Pancreas (tissue), 10 donors: ENCODE measurements at regions not wholly inside any gene's neighbourhood (a gene's known extent, or its start where the extent isn't known, plus 50 kb on each side); places are given as distances from the start of the nearest gene placed in this dataset.

Experiments used
- ATAC-seq, 4 donors: fragments of 200-7000 bp; cut with Tn5 transposase; one replicate each; pipeline versions ENCODE4 v1.8.0 to v1.9.1; 2020; ENCODE audit warnings: mild to moderate bottlenecking in 4 of 4, moderate library complexity in 4 of 4
- DNase-seq, 6 donors: peaks; one replicate each; pipeline ENCODE4 v3.0.0-alpha.2; 2020
- FAIRE-seq: peaks from 2 replicates; lab custom pipeline; 2012; peaks lifted over from hg19 to GRCh38; lab: Jason Lieb, UNC
- H3K27ac ChIP-seq, 4 donors: fragments of 200-600 bp; sonication (generic); 1 replicate in 3 of 4; 2 replicates in 1 of 4; pipeline versions ENCODE4 v1.5.0 to v1.8.0; 2020
- H3K27me3 ChIP-seq, 4 donors: fragments of 200-600 bp; one replicate each; pipeline ENCODE4 v1.8.0; 2021
- H3K36me3 ChIP-seq, 3 donors: fragments of 200-600 bp; sonication (generic) in 1 of 3; one replicate each; pipeline versions ENCODE4 v1.5.0 to v1.8.0; 2020 to 2021
- H3K4me1 ChIP-seq, 3 donors: fragments of 200-600 bp; one replicate each; pipeline ENCODE4 v1.8.0; 2021
- H3K4me3 ChIP-seq, 4 donors: fragments of 200-600 bp; sonication (generic) in 2 of 4; one replicate each; pipeline versions ENCODE4 v1.5.0 to v1.8.0; 2020 to 2021
- H3K9me3 ChIP-seq, 4 donors: fragments of 200-600 bp; one replicate each; pipeline ENCODE4 v1.8.0; 2021
- WGBS, 2 donors: extraction: QIAGEN DNeasy Blood & Tissue Kit; methylation state at CpG; one replicate each; pipeline ENCODE4 v1.1.7; 2013; 5-methylcytosine and 5-hydroxymethylcytosine counted together
- intact Hi-C, 3 donors: fragments of 100-400 bp; cut with DNase I; formaldehyde crosslinking; loops; one replicate each; pipeline versions ENCODE4 v1.11.1 to v1.14.2; 2022
- TF ChIP-seq, protein P1 (sequence below), 4 donors: fragments of 200-600 bp; sonication (generic) in 3 of 4; IDR thresholded peaks; one replicate each; pipeline versions ENCODE4 v1.5.0 to v1.8.0; 2021; ENCODE audit warnings: antibody characterized with exemption in 4 of 4
- donor health status: healthy with polysubstance abuse.
- donor health status: DM: no; HTN: no; CAD: no; lungs with moderate emphysema.
- donor health status: DM: no; HTN: no; CAD: no.
- donor health status: control.
- donor health status: control.
- donor health status: Bipolar disorder and iron deficiency.
- donor health status: DM: yes; HTN: yes; CAD: no.
- donor health status: DM: no; HTN: no; CAD: no.
- donor health status: DM: no; HTN: no; CAD: no.
- donor health status: DM: yes; HTN: yes; CAD: no.

DNA sequence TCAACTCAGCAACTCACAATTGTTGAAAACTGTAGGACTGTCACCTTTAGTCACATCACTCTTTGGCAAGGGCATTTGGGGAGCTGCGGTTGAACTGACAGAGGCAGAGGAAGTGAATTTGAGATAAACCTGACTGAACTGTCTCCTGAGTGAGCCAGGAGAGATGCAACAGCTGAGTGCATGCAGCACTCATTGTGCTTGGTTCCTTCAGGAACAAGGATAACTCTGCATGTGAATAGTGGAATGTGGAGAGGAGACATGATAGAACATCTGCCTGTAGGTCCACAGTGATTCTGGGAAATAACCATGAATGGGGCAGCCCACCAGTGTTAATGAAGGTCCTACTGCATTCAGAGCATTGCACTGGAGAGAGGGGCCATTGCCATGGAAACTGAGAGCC lies 494.7 kb downstream of the STK39 start:
- H3K4me3 ChIP-seq: no peak overlapping the region
- peaks cover 0 to 4% (median 0%) of the 10 kb centered on the region in 3 donors for H3K4me1 ChIP-seq
- H3K9me3 ChIP-seq: no peaks in the 10 kb centered on the region
- intact Hi-C loops: no loop called here
- ATAC-seq (no peak), DNase-seq (no peak), FAIRE-seq (no peak)
- 85 to 93% methylated on average over 1 of the region's 1 CpG for WGBS, 2 donors
- H3K27me3 ChIP-seq: no peaks in the 10 kb centered on the region
- H3K36me3 ChIP-seq: no peaks in the 10 kb centered on the region
- TF ChIP-seq, protein P1, sequence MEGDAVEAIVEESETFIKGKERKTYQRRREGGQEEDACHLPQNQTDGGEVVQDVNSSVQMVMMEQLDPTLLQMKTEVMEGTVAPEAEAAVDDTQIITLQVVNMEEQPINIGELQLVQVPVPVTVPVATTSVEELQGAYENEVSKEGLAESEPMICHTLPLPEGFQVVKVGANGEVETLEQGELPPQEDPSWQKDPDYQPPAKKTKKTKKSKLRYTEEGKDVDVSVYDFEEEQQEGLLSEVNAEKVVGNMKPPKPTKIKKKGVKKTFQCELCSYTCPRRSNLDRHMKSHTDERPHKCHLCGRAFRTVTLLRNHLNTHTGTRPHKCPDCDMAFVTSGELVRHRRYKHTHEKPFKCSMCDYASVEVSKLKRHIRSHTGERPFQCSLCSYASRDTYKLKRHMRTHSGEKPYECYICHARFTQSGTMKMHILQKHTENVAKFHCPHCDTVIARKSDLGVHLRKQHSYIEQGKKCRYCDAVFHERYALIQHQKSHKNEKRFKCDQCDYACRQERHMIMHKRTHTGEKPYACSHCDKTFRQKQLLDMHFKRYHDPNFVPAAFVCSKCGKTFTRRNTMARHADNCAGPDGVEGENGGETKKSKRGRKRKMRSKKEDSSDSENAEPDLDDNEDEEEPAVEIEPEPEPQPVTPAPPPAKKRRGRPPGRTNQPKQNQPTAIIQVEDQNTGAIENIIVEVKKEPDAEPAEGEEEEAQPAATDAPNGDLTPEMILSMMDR (IDR thresholded peaks at IDR 0.05): no peak
- H3K27ac ChIP-seq: no peak overlapping the region

DNA sequence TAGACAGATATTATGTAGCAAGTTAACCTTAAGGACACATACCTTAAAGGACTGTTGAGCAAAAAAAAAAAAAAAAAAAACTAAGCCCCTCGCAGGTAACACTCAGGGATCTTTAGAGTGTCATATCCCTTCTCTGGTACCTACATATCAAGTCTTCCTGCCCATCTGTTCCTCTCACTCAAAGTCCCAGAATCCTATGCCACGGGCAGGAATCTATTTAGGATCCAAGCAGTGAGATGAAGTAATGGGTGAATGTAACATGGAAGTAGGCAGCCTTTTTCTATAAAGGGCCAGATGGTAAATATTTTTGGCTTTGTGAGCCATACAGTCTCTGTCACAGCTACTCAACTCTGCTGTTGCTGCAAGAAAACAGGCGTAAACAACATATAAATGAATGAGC lies 496.7 kb downstream of the STK39 start:
- Histone ChIP-seq H3K27me3 (no peaks in the 10 kb centered on the region), H3K9me3 (no peaks in the 10 kb centered on the region), H3K27ac (no peak overlapping the region), H3K4me3 (no peak overlapping the region), H3K4me1 (peaks cover 0 to 4% (median 3%) of the 10 kb centered on the region in 3 donors), H3K36me3 (no peaks in the 10 kb centered on the region)
- DNase-seq: no peak
- TF ChIP-seq, protein P1 (IDR thresholded peaks at IDR 0.05): no peak
- intact Hi-C loops: no loop called here
- 91 to 93% methylated on average over 3 of the region's 3 CpGs for whole genome bisulfite sequencing, 2 donors
- FAIRE-seq: no peak
- ATAC-seq: no peak

DNA sequence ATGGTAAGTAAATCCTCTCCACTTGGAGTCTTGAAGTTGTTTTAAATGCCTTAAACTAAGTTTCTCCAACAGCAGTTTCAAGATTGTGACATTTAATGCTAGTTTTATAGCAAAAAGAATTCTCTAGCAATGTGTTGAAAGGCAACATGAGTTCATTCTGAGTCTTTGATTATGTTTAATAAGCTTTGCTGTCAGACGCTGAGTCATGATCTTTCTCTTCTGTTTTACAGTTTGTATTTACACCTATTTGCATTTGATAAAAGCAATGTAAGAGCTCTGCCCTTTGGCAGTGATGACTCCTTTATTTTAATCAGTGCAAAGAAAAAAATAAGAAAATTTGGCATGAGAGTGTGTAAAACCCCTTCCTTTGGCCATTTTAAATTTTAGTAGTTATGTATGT lies 497.7 kb downstream of the STK39 start:
- Histone ChIP-seq H3K4me3 (no peak overlapping the region), H3K36me3 (no peaks in the 10 kb centered on the region), H3K27me3 (no peaks in the 10 kb centered on the region), H3K4me1 (peaks cover 0 to 4% (median 3%) of the 10 kb centered on the region in 3 donors), H3K27ac (no peak overlapping the region), H3K9me3 (no peaks in the 10 kb centered on the region)
- WGBS, 2 donors: 23 to 45% methylated on average over 1 of the region's 1 CpG
- intact Hi-C loops: no loop called here
- ATAC-seq (no peak), DNase-seq (no peak), FAIRE-seq (no peak)
- TF ChIP-seq, protein P1 (IDR thresholded peaks at IDR 0.05): no peak

DNA sequence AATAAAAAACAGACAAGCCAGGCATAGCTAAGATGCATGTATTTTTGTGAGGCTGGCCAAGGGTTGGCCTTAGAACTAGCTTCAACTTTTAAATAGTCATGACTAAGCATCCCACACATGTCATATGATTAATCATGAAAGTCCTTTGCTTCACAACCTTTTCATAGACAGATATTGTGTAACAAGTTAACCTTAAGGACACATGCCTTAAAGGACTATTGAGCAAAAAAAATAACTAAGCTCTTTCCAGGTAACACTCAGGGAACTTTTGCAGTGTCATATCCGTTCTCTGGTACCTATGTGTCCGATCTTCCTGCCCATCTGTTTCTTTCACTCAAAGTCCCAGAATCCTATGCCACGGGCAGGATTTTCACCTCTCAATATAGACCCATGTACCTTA lies 498.4 kb downstream of the STK39 start:
- Histone ChIP-seq H3K27me3 (no peaks in the 10 kb centered on the region), H3K4me3 (no peak overlapping the region), H3K9me3 (no peaks in the 10 kb centered on the region), H3K36me3 (no peaks in the 10 kb centered on the region), H3K27ac (no peak overlapping the region), H3K4me1 (peaks cover 0 to 4% (median 3%) of the 10 kb centered on the region in 3 donors)
- FAIRE-seq (no peak), ATAC-seq (no peak), DNase-seq (no peak)
- TF ChIP-seq, protein P1 (IDR thresholded peaks at IDR 0.05): no peak
- intact Hi-C loops: no loop called here
- 86 to 96% methylated on average over 3 of the region's 3 CpGs for WGBS, 2 donors

DNA sequence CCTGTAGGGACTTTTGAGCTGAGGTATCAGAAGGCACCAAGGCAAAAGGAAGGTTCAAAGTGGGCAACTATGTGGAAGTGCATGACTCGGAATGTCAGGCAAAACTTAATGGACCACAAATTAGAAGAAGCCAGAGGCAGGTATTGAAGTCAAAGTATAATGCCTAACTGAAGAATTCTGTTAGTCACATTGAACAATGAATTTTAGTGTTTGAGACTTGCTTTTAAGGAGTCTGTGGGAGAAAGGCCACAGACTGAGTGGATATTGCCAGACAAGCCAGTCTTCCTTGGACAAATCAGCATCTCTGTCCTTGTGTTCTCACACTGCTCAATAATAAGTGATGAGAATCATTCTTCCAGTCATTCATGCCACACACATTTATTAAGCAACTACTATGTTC lies 498.9 kb downstream of the STK39 start:
- Histone ChIP-seq H3K27ac (no peak overlapping the region), H3K27me3 (no peaks in the 10 kb centered on the region), H3K36me3 (no peaks in the 10 kb centered on the region), H3K9me3 (no peaks in the 10 kb centered on the region), H3K4me3 (no peak overlapping the region), H3K4me1 (peaks cover 0 to 4% (median 3%) of the 10 kb centered on the region in 3 donors)
- TF ChIP-seq, protein P1 (IDR thresholded peaks at IDR 0.05): no peak
- WGBS, 2 donors: 93 to 100% methylated on average over 1 of the region's 1 CpG
- intact Hi-C loops: no loop called here
- no peak for ATAC-seq
- DNase-seq: no peak
- FAIRE-seq: no peak
